Vagina (tissue), 2 donors: ENCODE measurements at regions not wholly inside any gene's neighbourhood (a gene's known extent, or its start where the extent isn't known, plus 50 kb on each side); places are given as distances from the start of the nearest gene placed in this dataset.

Experiments used
- DNase-seq, 2 donors: peaks; one replicate each; pipeline ENCODE4 v3.0.0-alpha.2; 2017; ENCODE audit errors: extremely low spot score in 2 of 2
- H3K27ac ChIP-seq: fragments of 200-600 bp; sonication (generic); one replicate; pipeline ENCODE4 v1.5.1; 2019
- H3K27me3 ChIP-seq: fragments of 200-600 bp; sonication (generic); one replicate; pipeline ENCODE4 v1.5.1; 2019
- H3K36me3 ChIP-seq, 2 donors: fragments of 200-600 bp; sonication (generic); one replicate each; pipeline ENCODE4 v1.5.1; 2017 to 2019
- H3K4me1 ChIP-seq: fragments of 200-600 bp; sonication (generic); one replicate; pipeline ENCODE4 v1.5.1; 2019
- H3K4me3 ChIP-seq, 2 donors: fragments of 200-600 bp; sonication (generic); 1 replicate in 1 of 2; 2 replicates in 1 of 2; pipeline ENCODE4 v1.5.1; 2016 to 2019
- H3K9me3 ChIP-seq: fragments of 200-600 bp; sonication (generic); one replicate; pipeline ENCODE4 v1.5.1; 2019
- POLR2A ChIP-seq, 2 donors: fragments of 450-650 bp; IDR thresholded peaks; one replicate each; pipeline ENCODE4 v1.6.1; 2017; ENCODE audit warnings: antibody characterized with exemption in 2 of 2, mild to moderate bottlenecking in 2 of 2, moderate library complexity in 2 of 2
- POLR2AphosphoS5 ChIP-seq, 2 donors: sonication (generic); formaldehyde crosslinking; IDR thresholded peaks; one replicate each; pipeline ENCODE4 v1.9.0; 2017; ENCODE audit warnings: antibody characterized with exemption in 2 of 2, mild to moderate bottlenecking in 2 of 2, low read depth in 1 of 2; ENCODE audit not compliant: insufficient read depth in 1 of 2
- intact Hi-C: fragments of 100-400 bp; cut with DNase I; formaldehyde crosslinking; loops from one replicate; pipeline ENCODE4 v1.15.1; 2023
- TF ChIP-seq, protein P1 (sequence below), 3 experiments: fragments of 450-650 bp in 2 of 3; fragments of 200-600 bp in 1 of 3; sonication (generic) in 1 of 3; IDR thresholded peaks; one replicate each; pipeline ENCODE4 v1.5.1; 2017 to 2019; ENCODE audit warnings: antibody characterized with exemption in 3 of 3, mild to moderate bottlenecking in 2 of 3, moderate library complexity in 2 of 3

DNA sequence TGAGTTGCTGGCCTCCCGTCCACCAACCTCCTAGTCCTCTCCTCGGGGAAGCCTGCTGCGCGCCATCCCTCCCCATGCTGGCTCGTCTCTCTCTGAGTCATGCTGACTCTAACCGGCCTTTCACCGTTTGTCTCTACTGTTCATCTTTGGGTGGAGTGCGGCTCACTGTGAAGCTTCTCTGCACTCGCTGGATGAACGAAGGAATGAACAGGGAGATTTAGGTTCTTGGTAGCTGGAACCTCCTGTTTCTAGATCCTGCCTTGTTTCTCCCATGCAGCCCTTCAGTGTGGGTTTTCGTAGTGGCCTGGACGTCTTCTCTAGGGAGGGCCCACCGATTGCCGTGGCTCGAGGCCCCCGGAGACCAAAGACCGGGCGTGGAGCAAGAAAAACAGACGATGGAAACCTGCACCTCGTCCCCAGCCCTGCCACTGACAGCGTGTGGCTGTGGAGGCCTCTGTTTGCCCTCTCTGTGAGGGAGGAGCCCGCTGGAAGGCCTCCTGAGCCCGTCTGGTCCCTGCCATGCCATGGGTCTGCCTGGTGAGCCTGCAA is 227.6 kb upstream of the C1orf174 start:
- Histone ChIP-seq H3K27me3 (no peaks in the 10 kb centered on the region), H3K4me3 (no peak overlapping the region), H3K4me1 (no peaks in the 10 kb centered on the region), H3K36me3 (no peaks in the 10 kb centered on the region), H3K27ac (no peak overlapping the region), H3K9me3 (no peaks in the 10 kb centered on the region)
- intact Hi-C loops, result no loop called here
- TF ChIP-seq POLR2A (IDR thresholded peaks at IDR 0.05) (no peak), POLR2AphosphoS5 (IDR thresholded peaks at IDR 0.05; ENCODE audit: insufficient read depth in 1 of 2, low read depth in 1 of 2) (no peak)
- TF ChIP-seq, protein P1, sequence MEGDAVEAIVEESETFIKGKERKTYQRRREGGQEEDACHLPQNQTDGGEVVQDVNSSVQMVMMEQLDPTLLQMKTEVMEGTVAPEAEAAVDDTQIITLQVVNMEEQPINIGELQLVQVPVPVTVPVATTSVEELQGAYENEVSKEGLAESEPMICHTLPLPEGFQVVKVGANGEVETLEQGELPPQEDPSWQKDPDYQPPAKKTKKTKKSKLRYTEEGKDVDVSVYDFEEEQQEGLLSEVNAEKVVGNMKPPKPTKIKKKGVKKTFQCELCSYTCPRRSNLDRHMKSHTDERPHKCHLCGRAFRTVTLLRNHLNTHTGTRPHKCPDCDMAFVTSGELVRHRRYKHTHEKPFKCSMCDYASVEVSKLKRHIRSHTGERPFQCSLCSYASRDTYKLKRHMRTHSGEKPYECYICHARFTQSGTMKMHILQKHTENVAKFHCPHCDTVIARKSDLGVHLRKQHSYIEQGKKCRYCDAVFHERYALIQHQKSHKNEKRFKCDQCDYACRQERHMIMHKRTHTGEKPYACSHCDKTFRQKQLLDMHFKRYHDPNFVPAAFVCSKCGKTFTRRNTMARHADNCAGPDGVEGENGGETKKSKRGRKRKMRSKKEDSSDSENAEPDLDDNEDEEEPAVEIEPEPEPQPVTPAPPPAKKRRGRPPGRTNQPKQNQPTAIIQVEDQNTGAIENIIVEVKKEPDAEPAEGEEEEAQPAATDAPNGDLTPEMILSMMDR (IDR thresholded peaks at IDR 0.05), result no peak
- DNase-seq, result no peak

DNA sequence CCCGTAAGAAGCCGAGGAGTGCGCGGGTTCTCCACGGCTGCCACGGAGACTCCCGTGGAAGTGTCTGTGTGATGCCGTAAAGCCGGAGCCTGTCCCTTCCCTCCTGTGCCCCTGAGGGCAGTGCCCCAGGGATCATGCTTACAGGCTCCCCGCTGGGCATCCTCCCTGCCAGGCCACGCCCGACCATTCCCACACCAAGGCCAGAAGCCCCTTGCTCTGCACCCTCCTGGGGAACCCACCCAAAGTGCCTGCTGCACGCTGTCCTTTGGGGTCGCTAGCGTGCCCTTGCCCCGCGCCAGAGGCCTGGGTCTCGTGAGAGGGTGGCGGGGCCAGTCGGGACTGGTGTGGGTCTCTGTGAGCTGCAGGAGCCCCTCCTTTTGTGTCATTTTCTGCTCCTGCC is 228.5 kb upstream of the C1orf174 start:
- Histone ChIP-seq H3K27me3 (no peaks in the 10 kb centered on the region), H3K27ac (no peak overlapping the region), H3K36me3 (no peaks in the 10 kb centered on the region), H3K4me3 (no peak overlapping the region), H3K9me3 (no peaks in the 10 kb centered on the region), H3K4me1 (no peaks in the 10 kb centered on the region)
- TF ChIP-seq POLR2A (IDR thresholded peaks at IDR 0.05) (no peak), POLR2AphosphoS5 (IDR thresholded peaks at IDR 0.05; ENCODE audit: insufficient read depth in 1 of 2, low read depth in 1 of 2) (no peak)
- TF ChIP-seq, protein P1 (IDR thresholded peaks at IDR 0.05), result no peak
- DNase-seq, result no peak
- intact Hi-C loops, result no loop called here

DNA sequence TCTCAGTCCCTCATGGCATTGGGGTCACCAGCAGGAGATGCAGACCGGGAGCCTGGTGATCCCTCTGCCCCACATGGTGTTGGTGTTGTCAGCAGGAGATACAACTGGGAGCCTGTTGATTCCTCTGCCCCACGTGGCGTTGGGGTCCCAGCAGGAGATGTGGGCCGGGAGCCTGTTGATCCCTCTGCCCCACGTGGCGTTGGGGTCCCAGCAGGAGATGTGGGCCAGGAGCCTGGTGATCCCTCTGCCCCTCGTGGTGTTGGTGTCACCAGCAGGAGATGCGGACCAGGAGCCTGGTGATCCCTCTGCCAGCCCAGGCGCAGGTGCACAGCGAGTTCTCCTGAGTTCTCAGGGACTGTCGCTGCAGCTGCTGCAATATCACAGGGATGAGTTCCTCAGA is 229.6 kb upstream of the C1orf174 start:
- TF ChIP-seq, protein P1 (IDR thresholded peaks at IDR 0.05), result no peak
- TF ChIP-seq POLR2A (IDR thresholded peaks at IDR 0.05), result no peak
- TF ChIP-seq POLR2AphosphoS5 (IDR thresholded peaks at IDR 0.05; ENCODE audit: insufficient read depth in 1 of 2, low read depth in 1 of 2), result no peak
- no peak overlapping the region for H3K27ac ChIP-seq
- intact Hi-C loops, result no loop called here
- no peaks in the 10 kb centered on the region for H3K9me3 ChIP-seq
- H3K36me3 ChIP-seq, result no peaks in the 10 kb centered on the region
- no peak overlapping the region for H3K4me3 ChIP-seq
- H3K4me1 ChIP-seq, result no peaks in the 10 kb centered on the region
- no peaks in the 10 kb centered on the region for H3K27me3 ChIP-seq
- DNase-seq, result no peak

GRCh38 chr1:4130096-4130495 is 230.0 kb upstream of the C1orf174 start:
- TF ChIP-seq POLR2A (IDR thresholded peaks at IDR 0.05), result no peak
- TF ChIP-seq, protein P1 (IDR thresholded peaks at IDR 0.05), result no peak
- H3K4me1 ChIP-seq, result no peaks in the 10 kb centered on the region
- no peaks in the 10 kb centered on the region for H3K9me3 ChIP-seq
- H3K27me3 ChIP-seq, result no peaks in the 10 kb centered on the region
- no peak overlapping the region for H3K27ac ChIP-seq
- DNase-seq, result no peak
- H3K36me3 ChIP-seq, result no peaks in the 10 kb centered on the region
- H3K4me3 ChIP-seq, result no peak overlapping the region
- intact Hi-C loops, result no loop called here

GRCh38 chr1:4131734-4132133 is 231.7 kb upstream of the C1orf174 start:
- H3K4me3 ChIP-seq, result no peak overlapping the region
- no peak for TF ChIP-seq POLR2A (IDR thresholded peaks at IDR 0.05)
- TF ChIP-seq, protein P1 (IDR thresholded peaks at IDR 0.05), result no peak
- no peak for TF ChIP-seq POLR2AphosphoS5 (IDR thresholded peaks at IDR 0.05; ENCODE audit: insufficient read depth in 1 of 2, low read depth in 1 of 2)
- H3K27ac ChIP-seq, result no peak overlapping the region
- H3K27me3 ChIP-seq, result no peaks in the 10 kb centered on the region
- no peak for DNase-seq
- H3K4me1 ChIP-seq, result no peaks in the 10 kb centered on the region
- H3K36me3 ChIP-seq, result no peaks in the 10 kb centered on the region
- intact Hi-C loops, result no loop called here
- no peaks in the 10 kb centered on the region for H3K9me3 ChIP-seq
